ENCODE measurements at regions not wholly inside any gene's neighbourhood (a gene's known extent, or its start where the extent isn't known, plus 50 kb on each side); places are given as distances from the start of the nearest gene placed in this dataset.

DNA sequence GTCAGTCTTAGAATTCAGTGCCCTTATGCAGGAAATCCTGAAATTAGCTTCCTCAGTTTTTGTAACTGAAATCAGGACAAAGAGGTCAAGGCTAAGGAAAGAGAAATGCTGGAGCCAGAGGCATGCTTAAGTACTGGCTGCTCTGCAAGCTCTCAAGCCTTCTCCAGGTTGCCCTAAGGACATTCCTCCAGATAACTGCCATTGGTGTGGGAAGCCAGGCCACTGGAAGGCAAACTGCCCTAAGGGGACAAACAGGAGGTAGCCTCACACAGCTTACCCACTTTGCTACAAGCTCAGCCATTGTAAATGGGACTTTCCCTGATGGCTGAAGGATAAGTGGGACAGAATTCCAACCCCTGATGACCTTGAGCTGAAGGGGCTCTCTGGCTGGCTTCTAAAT, 606.9 kb upstream of the PCDH10 start:
- no peaks in the 10 kb centered on the region for H3K36me3 ChIP-seq (ENCODE audit: control insufficient read depth in 1 of 2, insufficient read depth in 2 of 2, low read length in 2 of 2)
- H3K9me3 ChIP-seq (ENCODE audit: control insufficient read depth in 1 of 2, low read length in 2 of 2) = peaks cover 0 to 9% of the 10 kb centered on the region in 2 donors
- H3K9ac ChIP-seq (ENCODE audit: low read depth in 1 of 2, low read length in 2 of 2) = no peak overlapping the region
- no peak overlapping the region for H3K4me3 ChIP-seq (ENCODE audit: low read depth in 1 of 2, low read length in 2 of 2)
- no peaks in the 10 kb centered on the region for H3K27me3 ChIP-seq (ENCODE audit: control insufficient read depth in 1 of 2, insufficient read depth in 2 of 2, low read length in 2 of 2)
- no peaks in the 10 kb centered on the region for H3K4me1 ChIP-seq (ENCODE audit: control insufficient read depth in 1 of 2, insufficient read depth in 2 of 2, low read length in 2 of 2)
- no peak overlapping the region for H3K27ac ChIP-seq (ENCODE audit: low read depth, low read length)

DNA sequence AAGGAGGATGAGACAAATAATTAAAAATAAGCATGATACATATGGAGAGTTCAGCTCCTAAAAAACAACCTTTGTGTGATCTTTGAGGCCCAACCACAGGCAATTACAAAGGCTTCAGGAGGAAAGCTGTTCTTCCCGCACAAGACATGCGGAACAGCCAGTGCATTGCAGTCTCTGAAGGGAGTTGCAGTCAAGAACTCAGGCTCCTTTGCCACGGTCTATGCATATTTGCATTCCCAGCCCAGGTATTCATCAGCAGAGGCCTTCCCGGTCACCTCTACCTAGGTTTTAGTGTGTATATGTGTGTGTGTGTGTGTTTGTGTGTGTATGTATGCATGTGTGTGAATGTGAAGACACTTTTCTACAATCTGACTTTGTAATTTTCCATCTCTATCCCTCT, 600.6 kb upstream of the PCDH10 start:
- H3K9ac ChIP-seq (ENCODE audit: low read depth in 1 of 2, low read length in 2 of 2) = no peak overlapping the region
- no peak overlapping the region for H3K27ac ChIP-seq (ENCODE audit: low read depth, low read length)
- no peaks in the 10 kb centered on the region for H3K27me3 ChIP-seq (ENCODE audit: control insufficient read depth in 1 of 2, insufficient read depth in 2 of 2, low read length in 2 of 2)
- H3K4me3 ChIP-seq (ENCODE audit: low read depth in 1 of 2, low read length in 2 of 2) = no peak overlapping the region
- H3K4me1 ChIP-seq (ENCODE audit: control insufficient read depth in 1 of 2, insufficient read depth in 2 of 2, low read length in 2 of 2) = no peaks in the 10 kb centered on the region
- H3K9me3 ChIP-seq (ENCODE audit: control insufficient read depth in 1 of 2, low read length in 2 of 2) = peaks cover 0 to 3% of the 10 kb centered on the region in 2 donors
- no peaks in the 10 kb centered on the region for H3K36me3 ChIP-seq (ENCODE audit: control insufficient read depth in 1 of 2, insufficient read depth in 2 of 2, low read length in 2 of 2)

DNA sequence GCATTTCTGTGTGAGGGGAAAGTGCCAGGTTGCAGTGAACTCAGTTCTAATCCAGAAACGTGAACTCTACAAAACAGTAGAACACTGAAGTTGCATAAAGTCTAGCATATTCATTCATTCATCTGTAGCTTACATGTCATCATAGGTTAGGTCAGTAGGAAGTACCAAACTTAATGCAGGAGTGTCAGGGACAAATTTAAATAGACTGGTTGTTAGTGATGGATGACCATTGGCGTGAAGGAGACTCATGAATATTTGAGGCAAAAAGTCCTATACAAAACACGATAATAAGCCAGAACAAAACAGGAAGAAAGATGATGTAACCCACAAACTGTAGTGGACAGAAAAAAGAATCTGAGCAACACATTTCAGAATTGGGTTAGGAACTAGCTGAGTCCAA, 592.8 kb upstream of the PCDH10 start:
- H3K27ac ChIP-seq (ENCODE audit: low read depth, low read length) = no peak overlapping the region
- H3K4me1 ChIP-seq (ENCODE audit: control insufficient read depth in 1 of 2, insufficient read depth in 2 of 2, low read length in 2 of 2) = no peaks in the 10 kb centered on the region
- peaks cover 0 to 3% of the 10 kb centered on the region in 2 donors for H3K9me3 ChIP-seq (ENCODE audit: control insufficient read depth in 1 of 2, low read length in 2 of 2)
- no peak overlapping the region for H3K9ac ChIP-seq (ENCODE audit: low read depth in 1 of 2, low read length in 2 of 2)
- no peaks in the 10 kb centered on the region for H3K36me3 ChIP-seq (ENCODE audit: control insufficient read depth in 1 of 2, insufficient read depth in 2 of 2, low read length in 2 of 2)
- H3K27me3 ChIP-seq (ENCODE audit: control insufficient read depth in 1 of 2, insufficient read depth in 2 of 2, low read length in 2 of 2) = no peaks in the 10 kb centered on the region
- no peak overlapping the region for H3K4me3 ChIP-seq (ENCODE audit: low read depth in 1 of 2, low read length in 2 of 2)

DNA sequence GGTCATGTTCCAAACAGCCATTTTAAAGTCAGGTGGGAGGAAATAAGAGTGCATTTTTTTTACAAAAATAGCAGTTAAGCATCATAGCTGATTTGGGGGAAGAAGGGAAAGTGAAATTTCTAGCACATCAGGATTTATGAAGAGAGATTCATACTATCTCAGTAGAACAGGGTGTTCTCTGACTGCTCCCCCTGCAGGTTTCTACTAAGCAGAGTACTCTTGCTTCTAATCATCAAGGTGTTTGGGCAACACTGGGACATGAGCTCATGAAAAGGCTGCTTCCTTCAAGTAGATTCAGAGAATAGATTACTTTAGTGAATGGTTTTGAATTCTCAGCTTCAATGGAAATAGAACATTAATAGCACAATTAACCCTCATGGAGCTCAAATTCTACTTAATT, 591.4 kb upstream of the PCDH10 start:
- H3K27ac ChIP-seq (ENCODE audit: low read depth, low read length) = no peak overlapping the region
- no peaks in the 10 kb centered on the region for H3K36me3 ChIP-seq (ENCODE audit: control insufficient read depth in 1 of 2, insufficient read depth in 2 of 2, low read length in 2 of 2)
- H3K4me3 ChIP-seq (ENCODE audit: low read depth in 1 of 2, low read length in 2 of 2) = no peak overlapping the region
- no peaks in the 10 kb centered on the region for H3K9me3 ChIP-seq (ENCODE audit: control insufficient read depth in 1 of 2, low read length in 2 of 2)
- H3K4me1 ChIP-seq (ENCODE audit: control insufficient read depth in 1 of 2, insufficient read depth in 2 of 2, low read length in 2 of 2) = no peaks in the 10 kb centered on the region
- no peaks in the 10 kb centered on the region for H3K27me3 ChIP-seq (ENCODE audit: control insufficient read depth in 1 of 2, insufficient read depth in 2 of 2, low read length in 2 of 2)
- H3K9ac ChIP-seq (ENCODE audit: low read depth in 1 of 2, low read length in 2 of 2) = no peak overlapping the region

DNA sequence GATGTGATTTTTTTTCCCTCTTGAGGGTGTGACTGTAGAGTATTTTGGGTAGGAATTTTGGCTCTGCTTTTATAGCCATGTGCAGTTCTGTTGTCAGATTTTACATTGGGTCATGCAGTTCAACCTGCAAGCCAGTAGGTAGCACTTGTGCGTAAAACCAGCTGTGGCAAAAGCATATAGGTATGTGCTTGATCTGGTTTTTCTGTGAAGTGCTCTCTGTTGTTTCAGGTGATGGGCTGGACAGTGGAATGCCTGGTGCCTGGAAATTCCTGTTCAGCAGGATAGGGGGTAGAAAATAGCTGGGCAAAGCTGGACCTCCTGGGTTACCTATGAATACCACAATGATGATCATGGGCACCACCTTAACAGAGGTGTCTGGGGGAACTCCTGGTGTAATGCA, 584.2 kb upstream of the PCDH10 start:
- Histone ChIP-seq H3K27ac (ENCODE audit: low read depth, low read length) (no peak overlapping the region), H3K27me3 (ENCODE audit: control insufficient read depth in 1 of 2, insufficient read depth in 2 of 2, low read length in 2 of 2) (no peaks in the 10 kb centered on the region), H3K4me3 (ENCODE audit: low read depth in 1 of 2, low read length in 2 of 2) (no peak overlapping the region), H3K36me3 (ENCODE audit: control insufficient read depth in 1 of 2, insufficient read depth in 2 of 2, low read length in 2 of 2) (no peaks in the 10 kb centered on the region), H3K9me3 (ENCODE audit: control insufficient read depth in 1 of 2, low read length in 2 of 2) (no peaks in the 10 kb centered on the region), H3K9ac (ENCODE audit: low read depth in 1 of 2, low read length in 2 of 2) (no peak overlapping the region), H3K4me1 (ENCODE audit: control insufficient read depth in 1 of 2, insufficient read depth in 2 of 2, low read length in 2 of 2) (no peaks in the 10 kb centered on the region)

DNA sequence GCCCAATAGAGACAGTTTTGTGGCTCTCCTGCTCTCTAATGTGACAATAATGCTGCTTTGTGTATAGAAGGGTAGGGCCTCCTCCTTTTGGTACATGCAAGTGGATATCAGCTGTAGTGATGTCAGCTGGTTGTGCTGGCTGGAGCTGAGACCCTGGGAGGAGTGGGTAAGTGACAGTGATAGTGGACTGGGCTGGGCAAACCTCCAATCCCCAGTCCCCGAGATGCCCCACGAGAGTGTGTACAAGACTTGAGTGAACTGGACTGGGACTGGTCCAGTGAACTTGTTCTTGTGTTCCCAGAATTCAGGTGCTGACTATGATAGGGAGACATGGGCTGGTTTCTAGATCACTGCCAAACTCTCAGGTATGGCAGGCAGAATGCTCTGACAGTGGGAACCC, 583.6 kb upstream of the PCDH10 start:
- no peaks in the 10 kb centered on the region for H3K9me3 ChIP-seq (ENCODE audit: control insufficient read depth in 1 of 2, low read length in 2 of 2)
- H3K36me3 ChIP-seq (ENCODE audit: control insufficient read depth in 1 of 2, insufficient read depth in 2 of 2, low read length in 2 of 2) = no peaks in the 10 kb centered on the region
- no peaks in the 10 kb centered on the region for H3K27me3 ChIP-seq (ENCODE audit: control insufficient read depth in 1 of 2, insufficient read depth in 2 of 2, low read length in 2 of 2)

DNA sequence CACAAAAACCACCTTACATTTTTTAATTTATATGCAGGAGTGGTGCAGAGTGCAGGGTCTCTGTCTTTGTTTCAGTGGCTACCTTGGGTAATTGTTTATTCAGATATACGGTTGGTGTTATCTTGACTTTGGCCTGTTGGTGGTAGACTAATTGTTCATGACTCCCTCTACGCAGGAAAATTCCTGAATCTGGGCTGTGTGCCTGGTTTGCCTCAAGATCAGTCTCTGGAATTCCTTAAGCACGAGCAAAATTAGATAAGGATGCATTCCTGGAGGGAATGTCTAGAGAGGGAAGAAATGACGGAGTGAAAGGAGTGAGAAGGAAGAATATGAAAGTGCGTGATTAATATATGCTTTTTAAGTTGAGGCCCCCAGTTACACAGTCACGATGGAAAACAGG, 576.9 kb upstream of the PCDH10 start:
- no peaks in the 10 kb centered on the region for H3K36me3 ChIP-seq (ENCODE audit: control insufficient read depth in 1 of 2, insufficient read depth in 2 of 2, low read length in 2 of 2)
- no peak overlapping the region for H3K9ac ChIP-seq (ENCODE audit: low read depth in 1 of 2, low read length in 2 of 2)
- H3K27me3 ChIP-seq (ENCODE audit: control insufficient read depth in 1 of 2, insufficient read depth in 2 of 2, low read length in 2 of 2) = no peaks in the 10 kb centered on the region
- H3K9me3 ChIP-seq (ENCODE audit: control insufficient read depth in 1 of 2, low read length in 2 of 2) = no peaks in the 10 kb centered on the region
- H3K27ac ChIP-seq (ENCODE audit: low read depth, low read length) = no peak overlapping the region
- H3K4me1 ChIP-seq (ENCODE audit: control insufficient read depth in 1 of 2, insufficient read depth in 2 of 2, low read length in 2 of 2) = no peaks in the 10 kb centered on the region
- H3K4me3 ChIP-seq (ENCODE audit: low read depth in 1 of 2, low read length in 2 of 2) = no peak overlapping the region

More for the DNA sequence above, 583.6 kb upstream of the PCDH10 start:
- H3K27ac ChIP-seq (ENCODE audit: low read depth, low read length) = no peak overlapping the region
- H3K4me1 ChIP-seq (ENCODE audit: control insufficient read depth in 1 of 2, insufficient read depth in 2 of 2, low read length in 2 of 2) = no peaks in the 10 kb centered on the region
- no peak overlapping the region for H3K4me3 ChIP-seq (ENCODE audit: low read depth in 1 of 2, low read length in 2 of 2)
- no peak overlapping the region for H3K9ac ChIP-seq (ENCODE audit: low read depth in 1 of 2, low read length in 2 of 2)

DNA sequence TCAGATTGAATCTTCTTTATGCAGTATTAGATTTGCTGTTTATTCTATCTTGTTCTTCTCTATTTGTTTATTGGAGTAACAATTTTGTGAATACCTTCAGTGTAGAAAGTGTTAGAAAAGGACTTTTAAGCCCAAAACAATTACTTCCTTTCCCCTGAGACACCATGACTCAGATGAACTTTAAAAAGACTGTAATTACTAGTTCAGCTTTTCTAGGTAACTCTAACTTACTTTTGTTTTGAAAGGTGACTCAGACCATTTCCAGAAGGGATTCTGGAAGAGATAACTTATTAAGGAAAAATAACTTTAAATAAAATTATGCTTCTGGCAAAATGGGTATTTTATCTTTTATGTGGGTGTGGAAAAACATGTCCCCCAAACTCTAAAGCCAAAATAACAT, 561.5 kb upstream of the PCDH10 start:
- H3K4me1 ChIP-seq (ENCODE audit: control insufficient read depth in 1 of 2, insufficient read depth in 2 of 2, low read length in 2 of 2) = no peaks in the 10 kb centered on the region
- no peaks in the 10 kb centered on the region for H3K36me3 ChIP-seq (ENCODE audit: control insufficient read depth in 1 of 2, insufficient read depth in 2 of 2, low read length in 2 of 2)

DNA sequence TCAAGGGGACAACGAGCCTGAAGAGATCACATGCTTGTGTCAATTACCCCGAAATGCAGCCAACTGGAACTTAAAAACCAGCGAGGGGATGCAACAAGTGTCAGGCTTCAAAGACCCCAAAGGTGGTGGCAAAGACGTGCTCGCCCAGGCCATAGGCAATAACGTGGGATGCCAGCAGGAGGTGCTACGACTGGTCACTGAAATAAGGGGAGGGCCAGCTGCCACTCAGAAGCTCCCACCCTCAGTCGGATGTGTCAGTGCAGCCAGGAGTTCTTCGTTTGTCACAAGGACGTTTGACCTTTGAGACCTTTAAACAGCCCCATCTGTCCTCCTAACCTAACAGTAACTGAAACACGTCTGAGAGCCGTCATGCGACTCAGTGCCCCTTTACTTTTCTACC, 556.8 kb upstream of the PCDH10 start:
- no peaks in the 10 kb centered on the region for H3K27me3 ChIP-seq (ENCODE audit: control insufficient read depth in 1 of 2, insufficient read depth in 2 of 2, low read length in 2 of 2)
- H3K4me1 ChIP-seq (ENCODE audit: control insufficient read depth in 1 of 2, insufficient read depth in 2 of 2, low read length in 2 of 2) = no peaks in the 10 kb centered on the region
- H3K36me3 ChIP-seq (ENCODE audit: control insufficient read depth in 1 of 2, insufficient read depth in 2 of 2, low read length in 2 of 2) = no peaks in the 10 kb centered on the region
- H3K27ac ChIP-seq (ENCODE audit: low read depth, low read length) = no peak overlapping the region
- no peak overlapping the region for H3K9ac ChIP-seq (ENCODE audit: low read depth in 1 of 2, low read length in 2 of 2)
- H3K9me3 ChIP-seq (ENCODE audit: control insufficient read depth in 1 of 2, low read length in 2 of 2) = no peaks in the 10 kb centered on the region
- no peak overlapping the region for H3K4me3 ChIP-seq (ENCODE audit: low read depth in 1 of 2, low read length in 2 of 2)

More for the DNA sequence above, 561.5 kb upstream of the PCDH10 start:
- H3K9ac ChIP-seq (ENCODE audit: low read depth in 1 of 2, low read length in 2 of 2) = no peak overlapping the region
- peaks cover 0 to 7% of the 10 kb centered on the region in 2 donors for H3K9me3 ChIP-seq (ENCODE audit: control insufficient read depth in 1 of 2, low read length in 2 of 2)
- no peak overlapping the region for H3K27ac ChIP-seq (ENCODE audit: low read depth, low read length)
- H3K4me3 ChIP-seq (ENCODE audit: low read depth in 1 of 2, low read length in 2 of 2) = no peak overlapping the region
- no peaks in the 10 kb centered on the region for H3K27me3 ChIP-seq (ENCODE audit: control insufficient read depth in 1 of 2, insufficient read depth in 2 of 2, low read length in 2 of 2)

DNA sequence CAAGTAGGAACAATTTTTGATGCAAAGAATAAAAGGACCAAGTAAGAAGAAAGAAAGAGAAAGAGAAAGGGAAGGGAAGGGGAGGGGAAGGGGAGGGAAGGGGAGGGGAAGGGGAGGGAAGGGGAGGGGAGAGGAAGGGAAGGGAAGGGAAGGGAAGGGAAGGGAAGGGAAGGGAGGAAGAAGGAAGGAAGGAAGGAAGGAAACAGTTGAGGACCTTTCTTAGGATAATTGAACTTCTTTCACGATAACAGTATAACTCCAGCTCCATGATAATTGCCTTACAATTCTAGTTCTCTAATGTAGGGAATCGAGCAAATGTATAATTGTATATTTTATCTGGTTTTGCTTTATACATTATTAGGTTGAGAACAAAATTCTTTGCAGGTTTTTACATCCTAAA, 556.2 kb upstream of the PCDH10 start:
- no peak overlapping the region for H3K9ac ChIP-seq (ENCODE audit: low read depth in 1 of 2, low read length in 2 of 2)
- no peaks in the 10 kb centered on the region for H3K4me1 ChIP-seq (ENCODE audit: control insufficient read depth in 1 of 2, insufficient read depth in 2 of 2, low read length in 2 of 2)
- H3K27ac ChIP-seq (ENCODE audit: low read depth, low read length) = no peak overlapping the region
- no peak overlapping the region for H3K4me3 ChIP-seq (ENCODE audit: low read depth in 1 of 2, low read length in 2 of 2)
- no peaks in the 10 kb centered on the region for H3K27me3 ChIP-seq (ENCODE audit: control insufficient read depth in 1 of 2, insufficient read depth in 2 of 2, low read length in 2 of 2)
- H3K9me3 ChIP-seq (ENCODE audit: control insufficient read depth in 1 of 2, low read length in 2 of 2) = no peaks in the 10 kb centered on the region
- H3K36me3 ChIP-seq (ENCODE audit: control insufficient read depth in 1 of 2, insufficient read depth in 2 of 2, low read length in 2 of 2) = no peaks in the 10 kb centered on the region

DNA sequence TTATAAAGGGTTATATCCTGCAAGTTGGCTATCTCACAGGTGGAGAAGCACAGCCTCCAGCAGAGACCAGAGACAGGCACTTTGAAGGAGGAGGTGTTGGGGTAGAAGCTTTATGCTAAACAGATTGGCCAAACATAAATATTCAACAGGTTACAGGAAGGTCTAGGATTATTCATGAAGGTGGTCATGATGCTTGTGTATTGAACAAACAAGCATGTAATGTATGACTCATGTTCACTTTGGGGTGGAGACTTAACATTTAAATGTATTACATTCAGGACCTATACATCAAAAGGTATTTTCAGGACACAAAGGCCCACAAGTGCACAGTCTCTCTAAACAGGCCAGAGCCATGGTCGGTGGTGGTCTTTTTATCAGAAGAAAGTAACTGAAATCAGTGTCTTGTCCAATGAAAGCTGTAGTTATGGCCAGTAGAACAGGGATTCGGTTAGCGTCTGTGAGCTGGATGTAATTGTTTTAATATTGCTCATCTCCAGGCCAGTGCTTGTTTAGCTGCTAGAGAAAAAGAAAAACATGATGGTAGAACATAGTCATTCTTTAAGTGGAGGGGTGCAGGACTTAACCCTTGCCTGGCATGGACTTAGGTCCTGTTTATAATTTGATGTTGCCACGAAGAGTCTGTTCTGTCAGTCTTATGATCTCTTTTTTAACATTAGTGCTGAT, 555.2 kb upstream of the PCDH10 start:
- Histone ChIP-seq H3K4me1 (ENCODE audit: control insufficient read depth in 1 of 2, insufficient read depth in 2 of 2, low read length in 2 of 2) (no peaks in the 10 kb centered on the region), H3K27ac (ENCODE audit: low read depth, low read length) (no peak overlapping the region), H3K27me3 (ENCODE audit: control insufficient read depth in 1 of 2, insufficient read depth in 2 of 2, low read length in 2 of 2) (no peaks in the 10 kb centered on the region), H3K36me3 (ENCODE audit: control insufficient read depth in 1 of 2, insufficient read depth in 2 of 2, low read length in 2 of 2) (no peaks in the 10 kb centered on the region), H3K9ac (ENCODE audit: low read depth in 1 of 2, low read length in 2 of 2) (no peak overlapping the region), H3K4me3 (ENCODE audit: low read depth in 1 of 2, low read length in 2 of 2) (no peak overlapping the region), H3K9me3 (ENCODE audit: control insufficient read depth in 1 of 2, low read length in 2 of 2) (no peaks in the 10 kb centered on the region)

Data from duodenal mucosa (tissue), 2 donors.